CD14-positive monocyte (primary cell): ENCODE measurements at regions not wholly inside any gene's neighbourhood (a gene's known extent, or its start where the extent isn't known, plus 50 kb on each side); places are given as distances from the start of the nearest gene placed in this dataset.

ENCODE experiments used
- DNase-seq, 3 donors: peaks; one replicate each; pipeline ENCODE4 v3.0.0-alpha.2; 2011 to 2022
- H2AFZ ChIP-seq: 2 replicates; pipeline ENCODE4 v1.6.0; 2012; ENCODE audit warnings: mild to moderate bottlenecking, low read depth, low read length, inconsistent platforms; ENCODE audit not compliant: insufficient read depth, poor library complexity, severe bottlenecking
- H3K27ac ChIP-seq, 2 donors: 1 replicate in 1 of 2; 2 replicates in 1 of 2; pipeline ENCODE4 v1.5.1; 2012 to 2013; ENCODE audit warnings: low read length in 2 of 2, control low read depth in 1 of 2, inconsistent platforms in 1 of 2, low read depth in 1 of 2, mild to moderate bottlenecking in 1 of 2
- H3K27me3 ChIP-seq, 2 donors: one replicate each; pipeline versions ENCODE4 v1.6.0 to v1.6.1; 2011 to 2013; ENCODE audit warnings: low read length in 2 of 2; ENCODE audit not compliant: control insufficient read depth in 2 of 2, insufficient read depth in 2 of 2
- H3K36me3 ChIP-seq, 2 donors: replicated peaks in 1 of 2; 1 replicate in 1 of 2; 2 replicates in 1 of 2; pipeline versions ENCODE4 v1.5.1 to v1.6.1; 2012 to 2013; ENCODE audit warnings: low read length in 2 of 2, control low read depth in 1 of 2, inconsistent platforms in 1 of 2, mild to moderate bottlenecking in 1 of 2; ENCODE audit not compliant: insufficient read depth in 2 of 2, control insufficient read depth in 1 of 2
- H3K4me1 ChIP-seq, 2 donors: 1 replicate in 1 of 2; 2 replicates in 1 of 2; pipeline versions ENCODE4 v1.5.1 to v1.6.1; 2012 to 2013; ENCODE audit warnings: low read length in 2 of 2, control low read depth in 1 of 2, inconsistent platforms in 1 of 2, mild to moderate bottlenecking in 1 of 2, moderate library complexity in 1 of 2; ENCODE audit not compliant: insufficient read depth in 2 of 2, control insufficient read depth in 1 of 2
- H3K4me2 ChIP-seq: replicated peaks from 2 replicates; pipeline ENCODE3; 2012; ENCODE audit warnings: low read length, moderate library complexity, mild to moderate bottlenecking; ENCODE audit not compliant: poor library complexity, severe bottlenecking; ENCODE audit errors: extremely low read depth
- H3K4me3 ChIP-seq, 3 experiments: fragments of 200-600 bp in 1 of 3; sonication (generic) in 1 of 3; replicated peaks in 1 of 3; 1 replicate in 2 of 3; 2 replicates in 1 of 3; pipeline ENCODE4 v1.5.1; 2011 to 2013; ENCODE audit warnings: low read length in 3 of 3, mild to moderate bottlenecking in 3 of 3, control low read depth in 2 of 3, low read depth in 2 of 3, inconsistent platforms in 1 of 3, moderate library complexity in 1 of 3
- H3K79me2 ChIP-seq: 2 replicates; pipeline ENCODE4 v1.6.0; 2012; ENCODE audit warnings: mild to moderate bottlenecking, control low read depth, inconsistent platforms, low read length, moderate library complexity; ENCODE audit not compliant: insufficient read depth
- H3K9ac ChIP-seq: 2 replicates; pipeline ENCODE4 v1.6.0; 2017; ENCODE audit warnings: low read length, mild to moderate bottlenecking; ENCODE audit not compliant: insufficient read depth, poor library complexity, severe bottlenecking
- H3K9me3 ChIP-seq, 2 donors: replicated peaks in 1 of 2; 1 replicate in 1 of 2; 2 replicates in 1 of 2; pipeline versions ENCODE4 v1.5.1 to v1.6.1; 2012 to 2013; ENCODE audit warnings: low read length in 2 of 2, control low read depth in 1 of 2; ENCODE audit not compliant: control insufficient read depth in 1 of 2, insufficient read depth in 1 of 2
- H4K20me1 ChIP-seq: 2 replicates; pipeline ENCODE4 v1.6.0; 2012; ENCODE audit warnings: mild to moderate bottlenecking, low read length, control low read depth, moderate library complexity; ENCODE audit not compliant: insufficient read depth
- H3K27ac Mint-ChIP-seq, 7 donors: one replicate each; pipeline ENCODE4 v1.8.0; 2020; ENCODE audit warnings: mild to moderate bottlenecking in 7 of 7, mixed read lengths in 7 of 7, moderate library complexity in 6 of 7, inconsistent platforms in 2 of 7
- H3K27me3 Mint-ChIP-seq, 3 donors: one replicate each; pipeline ENCODE4 v1.8.0; 2021 to 2022; ENCODE audit warnings: low read depth in 3 of 3, mild to moderate bottlenecking in 3 of 3, mixed read lengths in 3 of 3, moderate library complexity in 3 of 3, inconsistent platforms in 1 of 3
- H3K36me3 Mint-ChIP-seq, 2 donors: one replicate each; pipeline ENCODE4 v1.8.0; 2020; ENCODE audit warnings: mixed read lengths in 2 of 2, inconsistent platforms in 1 of 2, mild to moderate bottlenecking in 1 of 2
- H3K4me1 Mint-ChIP-seq: one replicate; pipeline ENCODE4 v1.8.0; 2020; ENCODE audit warnings: mild to moderate bottlenecking, mixed read lengths
- H3K4me3 Mint-ChIP-seq, 2 donors: one replicate each; pipeline ENCODE4 v1.8.0; 2020; ENCODE audit warnings: mild to moderate bottlenecking in 2 of 2, mixed read lengths in 2 of 2, moderate library complexity in 1 of 2
- H3K9me3 Mint-ChIP-seq, 7 donors: one replicate each; pipeline ENCODE4 v1.8.0; 2020 to 2022; ENCODE audit warnings: mixed read lengths in 7 of 7, mild to moderate bottlenecking in 6 of 7, moderate library complexity in 6 of 7, inconsistent platforms in 2 of 7
- WGBS: methylation state at CpG from one replicate; pipeline ENCODE4 v1.1.5; 2013; ENCODE audit warnings: missing lambda C conversion rate; ENCODE audit not compliant: insufficient coverage; 5-methylcytosine and 5-hydroxymethylcytosine counted together
- intact Hi-C, 2 donors: fragments of 100-400 bp; cut with micrococcal nuclease; formaldehyde crosslinking; loops; one replicate each; pipeline versions ENCODE4 v1.15.0 to v1.15.1; 2023
- TF ChIP-seq, protein P1 (sequence below): fragments of 200-600 bp; IDR thresholded peaks from one replicate; pipeline ENCODE4 v1.8.0; 2022; ENCODE audit warnings: antibody characterized with exemption, mild to moderate bottlenecking

DNA sequence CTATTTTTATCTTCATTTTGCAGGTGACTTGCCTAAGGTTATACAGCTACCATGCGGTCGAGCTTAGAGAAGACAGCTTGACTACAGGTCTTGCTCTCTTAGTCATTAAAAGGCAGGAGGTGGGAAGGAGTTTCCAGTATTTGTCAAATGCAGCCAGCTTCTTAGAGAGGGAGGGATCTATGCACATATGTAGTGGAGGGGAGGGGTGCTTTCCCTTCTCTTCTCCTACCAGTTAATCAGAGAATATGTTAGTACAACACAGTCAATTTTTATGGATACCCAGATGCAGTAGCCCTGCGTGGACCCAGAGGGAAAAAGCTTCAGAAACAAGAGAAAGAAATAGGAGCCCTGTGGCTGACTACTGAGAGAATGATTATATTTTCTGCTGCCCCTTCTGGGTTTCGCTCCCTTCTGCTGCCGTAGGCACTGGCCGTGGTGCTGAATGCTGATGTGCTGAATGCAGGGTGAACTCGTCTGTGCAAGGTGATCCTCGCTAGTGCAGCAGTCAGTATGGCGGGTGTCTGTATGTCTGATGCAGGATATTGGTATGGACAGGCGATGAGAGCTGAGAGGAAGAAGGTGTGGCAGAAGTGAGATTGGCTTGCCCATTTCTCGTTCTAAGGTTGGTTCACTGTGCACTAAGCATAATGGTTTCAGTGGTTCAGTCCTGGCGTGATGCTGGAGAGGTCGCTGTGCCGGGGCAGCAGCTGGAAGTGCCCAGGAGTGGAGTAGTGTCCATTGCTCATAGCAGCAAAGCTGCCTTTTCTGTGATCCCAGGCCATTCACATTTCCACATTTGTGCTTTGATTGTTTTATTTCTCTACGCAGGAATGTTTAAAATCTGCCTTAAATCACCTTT is 189.2 kb upstream of the PODXL start:
- Mint-ChIP-seq H3K4me3 (no peak overlapping the region), H3K4me1 (no peaks in the 10 kb centered on the region), H3K27ac (no peak overlapping the region), H3K36me3 (no peaks in the 10 kb centered on the region), H3K27me3 (peaks cover 2 to 7% (median 2%) of the 10 kb centered on the region in 3 donors), H3K9me3 (peaks cover 0 to 6% (median 0%) of the 10 kb centered on the region in 7 donors)
- no peaks in the 10 kb centered on the region for H3K79me2 ChIP-seq
- H3K9me3 ChIP-seq, result no peaks in the 10 kb centered on the region
- H3K4me3 ChIP-seq, result no peak overlapping the region
- H3K36me3 ChIP-seq, result no peaks in the 10 kb centered on the region
- 17% methylated on average over 9 of the region's 15 CpGs for WGBS
- no peak for DNase-seq
- H4K20me1 ChIP-seq, result no peaks in the 10 kb centered on the region
- intact Hi-C loops, result no loop called here
- no peak overlapping the region for H3K9ac ChIP-seq
- H3K27me3 ChIP-seq, result no peaks in the 10 kb centered on the region
- TF ChIP-seq, protein P1, sequence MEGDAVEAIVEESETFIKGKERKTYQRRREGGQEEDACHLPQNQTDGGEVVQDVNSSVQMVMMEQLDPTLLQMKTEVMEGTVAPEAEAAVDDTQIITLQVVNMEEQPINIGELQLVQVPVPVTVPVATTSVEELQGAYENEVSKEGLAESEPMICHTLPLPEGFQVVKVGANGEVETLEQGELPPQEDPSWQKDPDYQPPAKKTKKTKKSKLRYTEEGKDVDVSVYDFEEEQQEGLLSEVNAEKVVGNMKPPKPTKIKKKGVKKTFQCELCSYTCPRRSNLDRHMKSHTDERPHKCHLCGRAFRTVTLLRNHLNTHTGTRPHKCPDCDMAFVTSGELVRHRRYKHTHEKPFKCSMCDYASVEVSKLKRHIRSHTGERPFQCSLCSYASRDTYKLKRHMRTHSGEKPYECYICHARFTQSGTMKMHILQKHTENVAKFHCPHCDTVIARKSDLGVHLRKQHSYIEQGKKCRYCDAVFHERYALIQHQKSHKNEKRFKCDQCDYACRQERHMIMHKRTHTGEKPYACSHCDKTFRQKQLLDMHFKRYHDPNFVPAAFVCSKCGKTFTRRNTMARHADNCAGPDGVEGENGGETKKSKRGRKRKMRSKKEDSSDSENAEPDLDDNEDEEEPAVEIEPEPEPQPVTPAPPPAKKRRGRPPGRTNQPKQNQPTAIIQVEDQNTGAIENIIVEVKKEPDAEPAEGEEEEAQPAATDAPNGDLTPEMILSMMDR, result no peak
- no peak overlapping the region for H2AFZ ChIP-seq
- no peak overlapping the region for H3K27ac ChIP-seq
- H3K4me1 ChIP-seq, result no peaks in the 10 kb centered on the region
- H3K4me2 ChIP-seq, result no peak overlapping the region

DNA sequence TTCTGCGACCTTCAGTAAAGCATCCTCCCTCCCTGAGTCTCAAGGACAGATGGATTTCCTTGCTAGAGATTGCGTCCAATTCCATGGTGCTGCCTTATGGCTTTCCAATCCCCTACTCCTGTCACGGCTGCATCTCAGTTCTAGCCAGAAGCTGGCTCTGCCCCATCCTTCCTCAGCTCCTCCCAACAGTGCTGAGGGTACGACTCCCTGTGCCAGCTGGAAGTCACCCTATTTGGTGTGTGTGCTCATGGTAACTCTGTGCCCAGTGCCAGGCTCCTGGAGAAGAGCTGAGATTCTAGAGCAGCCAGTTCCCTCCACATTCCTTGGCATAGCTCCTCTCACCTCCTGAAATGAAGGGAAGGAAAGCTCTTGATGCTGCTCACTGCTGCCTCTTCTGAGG is 185.0 kb upstream of the PODXL start:
- no peak overlapping the region for H2AFZ ChIP-seq
- no peak overlapping the region for H3K27ac ChIP-seq
- H3K79me2 ChIP-seq, result no peaks in the 10 kb centered on the region
- no peak overlapping the region for H3K4me3 ChIP-seq
- TF ChIP-seq, protein P1, result no peak
- no peak overlapping the region for H3K27ac Mint-ChIP-seq
- DNase-seq, result no peak
- H3K36me3 Mint-ChIP-seq, result no peaks in the 10 kb centered on the region
- 79% methylated on average over 3 of the region's 4 CpGs for WGBS
- H3K36me3 ChIP-seq, result no peaks in the 10 kb centered on the region
- intact Hi-C loops, result no loop called here
- H3K9me3 ChIP-seq, result no peaks in the 10 kb centered on the region
- no peak overlapping the region for H3K4me3 Mint-ChIP-seq
- no peak overlapping the region for H3K9ac ChIP-seq
- no peaks in the 10 kb centered on the region for H4K20me1 ChIP-seq
- no peaks in the 10 kb centered on the region for H3K4me1 Mint-ChIP-seq
- H3K4me1 ChIP-seq, result no peaks in the 10 kb centered on the region
- H3K27me3 Mint-ChIP-seq, result peaks cover 0 to 5% (median 2%) of the 10 kb centered on the region in 3 donors
- H3K27me3 ChIP-seq, result no peaks in the 10 kb centered on the region
- no peak overlapping the region for H3K4me2 ChIP-seq
- peaks cover 0 to 11% (median 2%) of the 10 kb centered on the region in 7 donors for H3K9me3 Mint-ChIP-seq
